Umbilical cord (tissue), 1 donor: ENCODE measurements at regions not wholly inside any gene's neighbourhood (a gene's known extent, or its start where the extent isn't known, plus 50 kb on each side); places are given as distances from the start of the nearest gene placed in this dataset.
A peak's percentile ranks its signal among the peaks of the same experiment; 100 is the strongest.
"Not testable (repeated sequence)": the region's sequence is repeated elsewhere in the genome, so short reads cannot be mapped to it uniquely, and the experiment has no call there.

ENCODE experiments used
- DNase-seq: peaks from one replicate; pipeline ENCODE4 v3.0.0-alpha.2; 2015; ENCODE audit warnings: low spot score

DNA sequence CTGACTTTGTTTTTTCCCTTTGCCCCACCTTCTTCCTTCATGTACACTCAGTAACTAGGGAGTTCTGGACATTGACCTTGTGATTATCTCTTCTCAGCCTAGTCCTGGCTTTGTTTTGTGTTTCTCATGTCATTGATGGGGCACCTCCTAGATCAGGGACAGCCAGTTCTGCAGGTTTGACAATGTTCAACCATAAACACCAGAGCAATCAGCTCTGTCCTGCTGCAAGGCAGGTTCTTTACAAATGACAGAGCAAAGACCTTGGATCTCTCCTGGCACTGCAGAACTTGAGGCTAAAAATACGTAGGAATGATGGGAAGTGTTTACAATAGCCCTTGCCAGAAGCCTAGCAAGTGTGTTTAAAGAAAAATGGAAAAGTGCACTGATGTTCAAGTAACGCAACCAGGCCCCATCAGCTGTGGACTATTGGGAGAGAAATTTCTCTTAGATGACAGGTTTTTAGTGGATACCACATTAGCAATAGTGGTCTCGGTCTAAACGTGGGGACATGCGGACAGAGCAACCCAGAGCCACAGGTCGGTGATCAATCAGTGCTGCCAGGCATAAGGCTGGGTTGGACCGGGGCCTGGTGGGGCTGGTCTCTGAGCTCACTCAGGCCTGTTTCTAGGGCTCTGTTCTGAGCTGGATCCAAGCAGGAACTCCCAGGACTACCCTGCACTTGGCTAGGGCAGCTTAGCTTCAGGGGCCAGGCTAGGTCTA lies 76.8 kb downstream of the SOWAHC start:
- DNase-seq: peak; percentile 65

DNA sequence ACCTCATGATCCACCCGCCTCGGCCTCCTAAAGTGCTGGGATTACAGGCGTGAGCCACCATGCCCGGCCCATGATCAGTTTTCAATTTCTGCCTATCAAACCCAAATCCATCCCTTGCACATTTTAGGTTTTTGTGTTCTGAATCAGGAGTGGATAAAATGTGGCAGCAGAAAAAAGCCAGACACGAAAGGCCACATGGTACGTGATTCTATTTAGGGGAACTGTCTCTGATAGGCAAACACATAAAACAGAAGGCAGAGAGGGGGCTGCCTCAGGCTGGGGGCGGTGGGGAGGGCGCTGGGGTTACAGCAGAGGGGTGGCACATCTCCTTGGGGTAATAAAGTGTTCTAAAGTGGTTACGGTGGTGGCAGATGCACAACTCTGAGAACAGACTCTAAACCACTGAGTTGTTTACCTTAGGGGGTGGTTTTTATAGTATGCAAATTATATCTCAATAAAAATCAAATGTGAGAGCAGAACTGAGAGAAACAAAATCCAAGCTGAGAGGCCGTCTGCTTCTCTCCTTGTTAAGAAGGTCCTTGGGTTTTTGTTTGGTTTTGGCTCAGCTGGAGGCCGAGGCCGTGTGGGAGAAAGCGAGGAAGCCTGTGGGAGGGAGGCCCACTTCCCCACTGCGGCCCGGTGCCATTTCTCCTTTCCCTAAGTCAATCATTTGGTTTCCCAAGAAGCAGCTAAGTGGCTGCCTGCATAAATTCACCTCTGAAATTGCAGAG lies 78.0 kb downstream of the SOWAHC start:
- no peak for DNase-seq

DNA sequence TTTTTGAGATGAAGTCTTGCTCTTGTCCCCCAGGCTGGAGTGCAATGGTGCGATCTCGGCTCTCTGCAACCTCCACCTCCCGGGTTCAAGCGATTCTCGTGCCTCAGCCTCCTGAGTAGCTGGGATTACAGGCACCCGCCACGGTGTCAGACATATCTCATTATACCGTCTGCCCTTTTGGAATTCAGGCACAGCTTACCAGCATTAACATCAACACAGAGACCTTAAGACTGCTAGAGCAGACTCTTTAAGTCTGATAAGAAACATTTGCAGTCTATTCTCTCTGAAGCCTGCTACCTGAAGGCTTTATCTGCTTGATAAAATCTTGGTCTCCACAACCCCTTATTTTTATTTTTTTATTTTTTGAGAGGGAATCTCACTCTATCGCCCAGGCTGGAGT lies 78.7 kb downstream of the SOWAHC start:
- DNase-seq: not testable (repeated sequence)

DNA sequence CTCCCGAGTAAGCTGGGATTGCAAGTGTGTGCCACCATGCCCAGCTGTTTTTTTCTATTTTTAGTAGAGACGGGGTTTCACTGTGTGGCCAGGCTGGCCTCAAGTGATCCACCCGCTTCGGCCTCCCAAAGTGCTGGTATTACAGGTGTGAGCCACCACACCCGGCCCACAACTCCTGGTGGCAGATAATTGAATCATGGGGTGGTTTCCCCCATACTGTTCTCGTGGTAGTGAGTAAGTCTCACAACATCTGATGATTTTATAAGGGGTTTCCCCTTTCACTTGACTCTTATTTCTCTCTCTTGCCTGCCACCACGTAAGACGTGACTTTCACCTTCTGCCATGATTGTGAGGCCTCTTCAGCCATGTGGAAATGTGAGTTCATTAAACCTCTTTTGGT lies 79.1 kb downstream of the SOWAHC start:
- not testable (repeated sequence) for DNase-seq

DNA sequence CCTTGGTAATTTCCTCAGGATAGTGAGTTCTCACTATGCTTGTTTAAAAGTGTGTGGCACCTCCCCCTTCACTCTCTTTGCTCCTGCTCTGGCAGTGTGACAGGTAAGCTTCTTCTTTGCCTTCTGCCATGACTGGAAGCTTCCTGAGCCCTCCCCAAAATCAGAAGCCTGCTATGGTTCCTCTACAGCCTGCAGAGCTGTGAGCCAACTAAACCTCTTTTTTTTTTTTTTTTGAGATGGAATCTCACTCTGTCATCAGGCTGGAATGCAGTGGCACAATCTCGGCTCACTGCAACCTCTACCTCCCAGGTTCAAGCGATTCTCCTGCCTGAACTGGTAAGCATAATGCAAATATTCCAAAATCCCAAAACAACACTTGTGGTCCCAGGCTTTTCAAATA lies 80.0 kb downstream of the SOWAHC start:
- no peak for DNase-seq

DNA sequence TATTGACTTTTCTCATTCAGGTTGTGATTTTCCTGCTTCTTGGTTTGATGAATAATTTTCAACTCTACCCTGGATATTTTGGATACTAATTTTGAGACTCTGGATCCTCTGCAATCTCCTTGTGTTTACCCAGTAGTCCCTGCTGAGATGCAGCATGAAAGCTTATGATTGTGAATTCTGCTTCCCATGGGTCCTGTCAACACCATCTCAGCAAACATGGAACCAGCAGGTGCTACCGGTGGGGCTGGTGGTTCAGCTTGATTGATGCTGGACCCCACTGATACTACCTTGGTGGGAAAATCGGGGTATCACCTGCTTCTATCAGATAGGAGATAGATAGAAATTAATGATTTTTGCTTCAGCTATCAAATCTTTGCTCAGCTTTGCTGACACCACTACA lies 81.1 kb downstream of the SOWAHC start:
- DNase-seq: no peak

DNA sequence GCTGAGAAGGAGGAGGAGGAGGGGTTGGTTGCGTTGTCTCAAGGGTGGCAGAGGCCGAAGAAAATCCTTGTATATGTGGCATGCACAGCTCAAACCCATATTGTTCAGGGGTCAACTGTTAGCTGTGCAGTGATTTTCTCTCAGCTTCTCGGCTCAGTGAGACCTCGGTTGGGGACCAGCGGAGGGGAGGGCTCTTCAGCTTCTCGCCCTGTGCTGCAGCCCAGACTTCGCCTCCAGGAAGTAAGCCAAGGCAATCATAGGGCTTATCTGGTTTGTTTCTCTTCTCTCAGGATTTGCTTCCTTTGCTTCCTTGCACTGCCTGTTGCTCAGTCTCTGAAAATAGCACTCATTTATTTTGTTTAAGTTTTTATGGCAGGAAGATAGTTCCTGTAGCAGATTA lies 85.5 kb downstream of the SOWAHC start:
- DNase-seq: peak; percentile 92

DNA sequence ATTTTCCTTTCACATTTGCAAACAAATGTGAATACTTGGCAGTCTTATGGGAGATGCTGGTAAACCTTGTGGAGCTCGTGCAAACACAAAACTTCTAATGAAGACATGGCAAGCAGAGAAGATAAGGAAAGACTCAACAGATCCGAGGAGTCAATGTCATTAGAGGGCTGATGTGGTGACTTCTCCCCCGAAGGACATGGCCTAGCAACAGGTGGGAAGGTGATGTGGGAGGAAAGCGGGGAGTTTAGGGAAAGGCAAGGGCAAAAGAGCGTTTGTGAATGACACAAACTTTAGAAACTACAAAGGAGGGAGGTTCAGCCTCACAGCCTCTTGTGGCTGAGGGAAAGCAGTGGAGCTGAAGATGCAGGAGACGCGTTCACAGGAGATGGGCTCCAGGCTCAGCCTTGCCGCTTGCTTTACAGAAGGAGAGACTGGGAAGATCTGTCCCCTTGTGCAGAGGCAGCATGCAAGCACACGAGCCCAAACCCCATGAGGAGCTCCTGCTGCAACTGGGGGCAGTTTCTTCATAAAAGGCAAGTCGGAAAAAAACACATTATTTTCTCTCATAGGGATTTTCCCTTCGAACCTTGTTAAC lies 86.6 kb downstream of the SOWAHC start:
- no peak for DNase-seq

DNA sequence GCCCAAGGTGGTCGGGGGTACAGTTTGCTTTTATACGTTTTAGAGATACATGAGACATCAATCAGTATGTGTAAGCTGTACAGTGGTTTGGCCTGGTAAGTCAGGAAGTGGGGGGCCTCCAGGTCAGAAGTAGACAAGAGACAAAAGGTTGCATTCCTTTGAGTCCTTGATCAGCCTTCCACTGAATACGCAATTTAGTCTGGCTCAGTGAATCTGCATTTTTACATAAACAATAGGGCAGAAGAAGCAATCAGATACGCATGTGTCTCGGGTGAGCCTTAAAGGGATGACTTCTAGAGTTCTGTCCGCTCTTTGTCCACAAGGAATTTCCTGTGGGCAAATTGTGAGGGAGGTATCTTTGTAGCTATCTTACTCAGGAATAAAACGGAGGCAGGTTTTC lies 87.2 kb downstream of the SOWAHC start:
- no peak for DNase-seq

DNA sequence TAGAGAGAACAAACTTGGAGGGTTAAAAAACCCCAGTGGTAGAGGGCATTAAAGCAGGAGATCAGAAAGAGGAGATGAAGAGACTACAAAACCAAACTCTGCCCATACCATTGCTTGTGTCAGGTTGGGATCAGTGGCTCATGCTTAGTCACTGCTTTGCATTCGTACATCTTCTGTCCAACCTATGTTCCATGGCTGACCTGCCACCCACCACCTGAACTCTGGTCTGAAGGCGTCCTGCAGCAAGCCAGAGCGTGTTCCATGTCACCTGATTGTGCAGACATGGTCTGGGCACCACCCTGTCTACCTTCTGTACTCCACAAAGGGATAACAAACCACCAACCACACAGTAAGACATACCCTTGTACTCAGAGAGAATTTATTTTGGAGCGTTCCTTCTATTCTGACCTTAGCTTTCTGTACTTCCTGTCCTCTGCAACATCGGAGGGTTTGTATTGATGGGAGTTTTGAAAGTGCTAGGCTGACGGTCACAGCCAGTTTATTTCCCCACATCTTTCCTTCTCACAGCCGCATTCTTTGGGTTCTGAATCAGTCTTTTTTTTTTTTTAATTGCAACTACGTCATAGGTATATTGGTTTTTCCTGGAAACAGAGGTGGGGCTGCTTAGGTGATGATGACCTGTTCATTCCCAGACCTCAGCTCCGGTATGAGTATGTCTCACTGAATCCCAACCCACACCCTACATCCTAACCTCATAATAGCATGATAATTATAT lies 88.3 kb downstream of the SOWAHC start:
- DNase-seq: no peak

DNA sequence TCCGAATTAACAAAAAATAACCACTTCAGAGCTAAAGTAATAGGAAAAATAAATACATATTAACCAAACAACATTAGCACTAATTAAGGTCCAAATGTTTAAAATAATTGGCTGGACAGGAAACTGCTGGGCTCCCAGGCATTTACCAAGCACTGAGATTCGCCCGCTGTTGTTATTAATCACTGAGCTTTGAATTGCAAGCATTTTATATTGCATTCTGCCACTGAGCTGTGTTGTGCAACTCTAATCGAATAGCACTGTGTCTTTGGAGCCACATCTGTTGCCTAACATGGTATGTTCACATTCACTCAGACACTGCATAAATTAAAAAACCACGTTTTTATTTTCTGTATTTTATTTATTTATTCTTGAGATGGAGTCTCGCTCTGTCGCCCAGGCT lies 88.9 kb downstream of the SOWAHC start:
- DNase-seq: no peak

DNA sequence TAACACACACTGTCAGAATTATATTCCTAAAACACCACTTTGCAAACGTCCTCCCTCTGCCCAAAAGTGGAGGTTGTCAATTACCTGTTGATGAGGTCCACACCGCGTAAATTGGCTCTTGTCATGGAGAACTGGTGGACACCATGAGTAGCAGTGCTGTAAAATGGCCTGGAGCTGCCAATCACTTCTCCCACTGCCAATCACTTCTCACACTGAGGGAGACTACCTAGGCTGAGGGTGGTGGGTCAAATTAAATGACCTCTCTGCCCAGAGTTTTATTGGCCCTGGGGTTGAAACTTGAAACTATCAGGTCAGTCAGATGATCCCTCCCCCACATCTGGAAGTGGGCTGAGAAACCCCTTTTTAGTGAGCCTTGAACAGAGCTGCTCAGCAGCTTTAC lies 89.6 kb downstream of the SOWAHC start:
- no peak for DNase-seq

DNA sequence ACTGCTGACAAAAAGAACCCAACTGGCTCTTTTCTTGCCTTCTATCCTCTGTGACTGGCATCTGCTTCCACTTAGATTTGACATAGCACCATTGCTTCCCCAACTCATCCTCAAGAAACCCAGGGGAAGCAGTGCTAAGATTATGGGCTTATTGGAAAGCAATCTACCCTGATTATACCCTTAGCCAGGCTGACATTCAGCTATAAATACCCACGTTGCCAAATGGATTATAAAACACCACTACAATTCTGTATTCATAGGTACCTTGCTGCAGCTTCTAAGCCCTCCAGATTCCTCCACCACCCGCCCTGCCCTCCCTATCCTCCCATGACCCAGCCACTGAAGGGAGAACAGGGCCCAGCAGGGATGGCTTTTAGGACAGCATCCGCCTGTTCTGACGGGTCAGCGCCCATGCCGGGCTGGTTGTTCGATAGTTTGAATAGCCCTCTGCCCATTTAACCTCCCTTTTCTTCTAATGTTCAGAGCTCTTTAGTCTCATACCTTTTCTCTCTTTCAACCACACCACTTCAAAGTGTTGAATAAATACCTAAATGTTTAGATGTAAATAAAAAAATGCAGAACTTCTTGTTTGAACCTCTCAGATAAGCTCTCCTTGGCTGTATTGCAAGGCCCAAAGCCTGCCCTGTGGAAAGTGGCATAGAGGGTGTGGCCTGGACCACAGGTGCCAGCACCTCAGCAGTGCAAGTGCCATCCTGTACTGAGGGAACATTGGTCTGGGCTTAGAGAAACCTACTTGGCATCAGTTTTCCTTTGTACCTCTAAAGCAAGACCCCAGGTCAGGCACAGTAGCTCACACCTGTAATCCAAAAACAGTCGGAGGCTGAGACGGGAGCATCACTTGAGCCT lies 86.6 kb upstream of the RGPD5 start:
- DNase-seq: no peak

DNA sequence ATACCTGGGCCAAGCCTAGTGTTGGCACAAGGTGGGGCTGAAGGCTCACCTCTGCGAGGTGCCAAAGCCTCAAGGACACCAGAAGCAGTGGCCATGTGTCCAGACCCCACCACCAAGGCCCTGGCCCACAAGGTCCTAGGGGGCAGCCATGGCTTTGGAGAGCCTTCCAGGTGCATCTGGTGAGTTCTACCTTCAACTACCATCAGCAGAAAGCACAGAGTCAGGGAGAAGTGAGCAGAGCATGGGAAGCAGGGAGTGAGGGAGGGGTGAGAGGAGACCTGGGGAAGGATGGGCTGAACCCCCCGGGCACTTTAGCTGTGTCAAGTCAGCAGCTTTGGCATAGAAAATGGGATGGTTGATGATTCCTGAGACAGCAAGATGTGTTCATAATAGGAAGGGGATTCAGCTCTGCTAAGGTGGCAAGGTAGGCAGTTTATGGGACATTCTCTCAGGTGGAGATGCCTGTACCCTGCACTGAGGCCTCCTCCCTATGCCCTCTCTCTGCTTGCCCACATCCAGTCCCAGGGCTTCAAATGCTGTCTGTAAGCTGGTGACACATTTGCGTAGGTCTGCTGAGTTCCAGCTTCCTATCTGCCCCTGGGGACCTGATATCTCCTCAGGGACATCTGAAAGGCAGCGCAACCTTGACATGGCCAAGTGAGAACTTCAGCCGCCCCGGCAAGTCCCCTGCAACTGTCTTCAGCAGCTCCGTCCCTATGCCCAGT lies 83.4 kb upstream of the RGPD5 start:
- no peak for DNase-seq

DNA sequence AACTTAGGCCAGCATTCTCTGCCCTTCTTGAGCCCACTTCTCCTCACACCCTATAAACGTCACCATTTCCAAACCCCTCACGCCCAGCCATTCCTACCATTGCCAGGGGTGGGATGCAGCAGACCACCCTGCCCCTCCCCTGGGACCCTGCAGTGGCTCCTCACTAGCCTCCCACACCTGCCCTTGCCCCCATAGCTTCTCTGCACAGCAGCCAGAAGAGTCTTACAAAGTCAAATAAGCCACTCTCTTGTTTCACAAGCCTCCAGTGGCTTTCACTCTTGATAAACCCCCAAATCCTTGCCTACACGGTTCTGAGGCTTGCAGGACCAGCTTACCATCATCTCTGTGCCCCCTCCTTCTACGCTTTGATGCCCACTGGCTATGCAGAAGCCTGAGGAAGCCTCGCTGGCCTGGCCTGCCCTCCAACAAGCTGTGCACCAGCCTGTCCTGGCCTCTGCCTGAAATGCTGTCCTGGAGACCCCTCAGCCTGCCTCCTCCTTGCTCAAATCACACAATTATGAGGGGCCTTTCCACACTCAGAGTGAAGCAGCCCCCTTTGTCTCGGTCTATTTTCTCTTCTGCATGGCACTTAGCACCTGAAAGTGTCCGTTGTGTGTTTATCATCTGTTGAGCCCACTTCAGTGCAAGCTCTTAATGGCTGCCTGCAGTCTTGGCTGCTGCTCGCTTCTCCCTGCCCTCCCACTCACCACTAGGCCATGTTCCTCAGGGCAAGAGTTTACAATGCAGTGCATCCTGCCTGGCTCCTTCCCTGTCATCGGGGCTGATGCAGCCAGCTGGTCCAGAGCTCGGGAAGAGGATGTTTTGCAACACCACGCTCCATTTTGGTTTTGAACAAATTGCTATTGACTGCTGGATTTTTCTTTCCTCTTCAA lies 82.6 kb upstream of the RGPD5 start:
- no peak for DNase-seq

DNA sequence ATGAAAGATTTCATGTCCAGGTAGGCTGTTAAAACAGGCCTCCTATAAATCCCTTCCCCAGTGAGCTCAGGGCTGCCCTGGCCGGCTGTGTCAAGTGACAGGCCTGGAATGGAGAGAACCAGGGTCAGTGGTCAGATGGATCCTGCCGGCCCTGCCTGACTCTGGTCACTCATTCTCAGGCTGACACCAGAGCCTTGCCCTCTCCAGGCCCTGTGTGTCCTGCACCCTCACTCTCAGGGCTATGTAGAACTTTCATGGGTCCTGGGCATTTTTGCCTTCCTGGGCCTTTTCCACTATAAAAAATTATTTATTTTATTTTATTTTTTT lies 82.0 kb upstream of the RGPD5 start:
- DNase-seq: no peak

DNA sequence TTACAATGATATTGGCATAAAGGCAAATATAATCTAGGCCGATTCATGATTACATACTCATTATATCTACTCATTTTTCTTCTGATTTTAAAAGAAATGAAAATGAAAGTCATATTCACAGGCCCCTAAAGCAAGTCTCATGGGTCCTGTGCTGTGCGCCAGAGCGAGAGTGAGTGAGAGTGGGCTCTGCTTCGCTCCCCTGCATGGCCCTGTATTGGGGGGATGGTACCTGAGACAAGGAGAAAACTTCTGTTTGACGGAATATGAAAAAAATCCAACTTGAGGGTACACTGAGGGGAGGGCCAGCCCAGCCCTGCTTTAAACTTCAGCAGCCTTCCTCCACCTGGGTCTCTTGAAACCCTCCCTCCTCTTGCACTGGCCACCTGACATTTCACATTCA lies 81.4 kb upstream of the RGPD5 start:
- DNase-seq: no peak

DNA sequence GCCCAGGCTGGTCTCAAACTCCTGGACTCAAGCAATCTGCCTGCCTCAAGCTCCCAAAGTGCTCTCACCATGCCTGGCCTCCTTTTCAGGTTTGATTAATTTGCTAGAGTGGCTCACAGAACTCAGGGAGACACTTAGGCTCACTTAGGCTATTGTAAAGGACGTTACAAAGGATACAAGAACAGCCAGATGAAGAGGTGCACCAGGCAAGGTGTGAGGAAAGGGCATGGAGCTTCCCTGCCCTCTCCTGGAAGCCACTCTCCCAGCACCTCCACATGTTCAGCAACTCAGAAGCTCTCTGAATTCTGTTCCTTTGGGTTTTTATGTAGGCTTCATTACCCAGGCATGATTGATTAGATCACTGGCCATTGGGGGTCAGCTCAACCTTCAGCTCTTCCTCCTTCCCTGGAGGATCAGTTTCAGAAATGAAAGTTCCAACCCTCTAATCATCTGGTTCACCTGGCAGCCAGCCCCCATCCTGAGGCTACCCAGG lies 78.7 kb upstream of the RGPD5 start:
- no peak for DNase-seq

DNA sequence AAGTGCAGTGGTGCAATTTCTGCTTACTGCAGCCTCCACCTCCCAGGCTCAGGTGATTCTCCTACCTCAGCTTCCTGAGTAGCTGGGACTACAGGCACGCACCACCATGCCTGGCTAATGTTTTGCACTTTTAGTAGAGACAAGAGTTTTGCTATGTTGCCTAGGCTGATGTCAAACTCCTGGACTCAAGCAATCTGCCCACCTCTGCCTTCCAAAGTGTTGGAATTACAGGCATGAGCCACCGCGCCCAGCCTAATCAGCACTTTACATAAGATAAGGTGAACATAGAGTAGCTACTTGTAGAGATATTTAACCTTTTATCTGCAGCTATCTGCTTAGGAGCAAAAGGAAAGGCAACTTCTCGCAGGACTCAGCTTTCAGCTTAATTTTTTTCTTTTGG lies 77.5 kb upstream of the RGPD5 start:
- DNase-seq: not testable (repeated sequence)

DNA sequence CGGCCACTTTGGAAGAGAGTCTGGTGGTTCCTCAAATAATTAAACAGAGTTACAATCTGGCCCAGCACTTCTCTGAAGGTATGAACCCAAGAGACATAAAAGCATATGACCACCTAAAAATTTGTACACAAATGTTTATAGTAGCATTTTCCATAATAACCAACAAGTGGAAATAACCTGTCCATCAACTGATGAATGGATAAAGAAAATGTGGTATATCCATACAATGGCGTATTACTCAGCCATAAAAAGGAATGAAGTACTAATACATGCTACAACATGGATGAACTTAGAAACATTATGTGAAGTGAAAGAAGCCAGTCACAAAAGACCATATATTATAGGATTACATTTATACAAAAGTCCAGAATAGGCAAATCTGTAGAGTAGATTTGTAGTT lies 76.0 kb upstream of the RGPD5 start:
- no peak for DNase-seq
